Liver (tissue), 8 donors: ENCODE measurements at regions not wholly inside any gene's neighbourhood (a gene's known extent, or its start where the extent isn't known, plus 50 kb on each side); places are given as distances from the start of the nearest gene placed in this dataset.

Experiments
- DNase-seq: peaks from one replicate; pipeline ENCODE4 v3.0.0-alpha.2; 2017; ENCODE audit warnings: low spot score
- H3K27ac ChIP-seq, 2 donors: one replicate each; pipeline ENCODE4 v1.7.0; 2013; ENCODE audit warnings: inconsistent platforms in 2 of 2, low read length in 2 of 2, control low read depth in 1 of 2, low read depth in 1 of 2, mild to moderate bottlenecking in 1 of 2
- H3K27me3 ChIP-seq, 4 donors: one replicate each; pipeline versions ENCODE4 v1.6.1 to v1.7.0; 2013; ENCODE audit warnings: low read length in 3 of 4, inconsistent platforms in 1 of 4, mild to moderate bottlenecking in 1 of 4, moderate library complexity in 1 of 4; ENCODE audit not compliant: control insufficient read depth in 4 of 4, insufficient read depth in 4 of 4
- H3K36me3 ChIP-seq, 4 donors: one replicate each; pipeline versions ENCODE4 v1.6.1 to v1.7.0; 2013; ENCODE audit warnings: low read length in 3 of 4, mild to moderate bottlenecking in 3 of 4, low read depth in 1 of 4, moderate library complexity in 1 of 4; ENCODE audit not compliant: control insufficient read depth in 4 of 4, insufficient read depth in 3 of 4
- H3K4me1 ChIP-seq, 4 donors: one replicate each; pipeline versions ENCODE4 v1.6.1 to v1.7.0; 2013; ENCODE audit warnings: low read length in 3 of 4, mild to moderate bottlenecking in 3 of 4, moderate library complexity in 1 of 4; ENCODE audit not compliant: control insufficient read depth in 4 of 4, insufficient read depth in 4 of 4
- H3K4me3 ChIP-seq, 3 donors: one replicate each; pipeline versions ENCODE4 v1.6.1 to v1.7.0; 2013; ENCODE audit warnings: low read length in 3 of 3, control low read depth in 1 of 3, low read depth in 1 of 3, mild to moderate bottlenecking in 1 of 3
- H3K9ac ChIP-seq, 2 donors: one replicate each; pipeline ENCODE4 v1.7.0; 2013; ENCODE audit warnings: low read length in 2 of 2, mild to moderate bottlenecking in 2 of 2, moderate library complexity in 2 of 2, control low read depth in 1 of 2, low read depth in 1 of 2
- H3K9me3 ChIP-seq, 4 donors: one replicate each; pipeline versions ENCODE4 v1.6.1 to v1.7.0; 2013; ENCODE audit warnings: low read length in 3 of 4; ENCODE audit not compliant: control insufficient read depth in 4 of 4
- ATF3 ChIP-seq: IDR thresholded peaks from 2 replicates; pipeline ENCODE4 v1.6.1; 2016; ENCODE audit warnings: antibody characterized with exemption
- CTCF ChIP-seq: fragments of 150-350 bp; IDR thresholded peaks from 2 replicates; pipeline ENCODE4 v1.5.1; 2017; ENCODE audit warnings: improper control_type of control experiment, low read depth, low read length; ENCODE audit not compliant: missing input control
- EGR1 ChIP-seq, 2 donors: IDR thresholded peaks; 2 replicates each; pipeline ENCODE4 v1.6.1; 2016 to 2018; ENCODE audit warnings: antibody characterized with exemption in 2 of 2, low read depth in 2 of 2
- FOXA1 ChIP-seq: IDR thresholded peaks from 2 replicates; pipeline ENCODE4 v1.6.1; 2016; ENCODE audit warnings: antibody characterized with exemption
- FOXA2 ChIP-seq: IDR thresholded peaks from 2 replicates; pipeline ENCODE4 v1.6.1; 2016; ENCODE audit warnings: antibody characterized with exemption
- GABPA ChIP-seq, 2 donors: IDR thresholded peaks in 1 of 2; conservative IDR thresholded peaks in 1 of 2; 2 replicates each; pipeline ENCODE4 v1.6.1; 2016; ENCODE audit warnings: antibody characterized with exemption in 2 of 2, mild to moderate bottlenecking in 1 of 2, moderate library complexity in 1 of 2
- HNF4A ChIP-seq, 2 donors: conservative IDR thresholded peaks; 2 replicates each; pipeline ENCODE4 v1.6.1; 2016; ENCODE audit warnings: antibody characterized with exemption in 2 of 2, mild to moderate bottlenecking in 2 of 2
- HNF4G ChIP-seq: IDR thresholded peaks from 2 replicates; pipeline ENCODE4 v1.6.1; 2016; ENCODE audit warnings: antibody characterized with exemption
- JUND ChIP-seq, 2 donors: IDR thresholded peaks; 2 replicates each; pipeline ENCODE4 v1.6.1; 2016; ENCODE audit warnings: antibody characterized with exemption in 2 of 2
- MAX ChIP-seq: IDR thresholded peaks from 2 replicates; pipeline ENCODE4 v1.6.1; 2016; ENCODE audit warnings: antibody characterized with exemption
- NR2F2 ChIP-seq: IDR thresholded peaks from 2 replicates; pipeline ENCODE4 v1.6.1; 2016; ENCODE audit warnings: antibody characterized with exemption
- RAD21 ChIP-seq, 2 donors: IDR thresholded peaks; 2 replicates each; pipeline ENCODE4 v1.6.1; 2016; ENCODE audit warnings: antibody characterized with exemption in 2 of 2, mild to moderate bottlenecking in 2 of 2
- RXRA ChIP-seq, 2 donors: IDR thresholded peaks; 2 replicates each; pipeline ENCODE4 v1.6.1; 2017 to 2018; ENCODE audit warnings: antibody characterized with exemption in 2 of 2, mild to moderate bottlenecking in 1 of 2
- SP1 ChIP-seq: IDR thresholded peaks from 2 replicates; pipeline ENCODE4 v1.6.1; 2018; ENCODE audit warnings: antibody characterized with exemption, mild to moderate bottlenecking
- TAF1 ChIP-seq: conservative IDR thresholded peaks from 2 replicates; pipeline ENCODE4 v1.6.1; 2016; ENCODE audit warnings: antibody characterized with exemption, mild to moderate bottlenecking
- YY1 ChIP-seq: IDR thresholded peaks from 2 replicates; pipeline ENCODE4 v1.6.1; 2016; ENCODE audit warnings: antibody characterized with exemption, mild to moderate bottlenecking
- WGBS: extraction: QIAGEN DNeasy Blood & Tissue Kit; methylation state at CpG from one replicate; pipeline ENCODE4 v1.1.7; 2013; 5-methylcytosine and 5-hydroxymethylcytosine counted together
- TF ChIP-seq, protein P1 (sequence below): IDR thresholded peaks from 2 replicates; pipeline ENCODE4 v1.6.1; 2016; ENCODE audit warnings: antibody characterized with exemption, mild to moderate bottlenecking
- TF ChIP-seq, protein P2 (sequence below): IDR thresholded peaks from 2 replicates; pipeline ENCODE4 v1.6.1; 2016; ENCODE audit warnings: antibody characterized with exemption
- donor health status: healthy.
- donor health status: healthy.
- donor health status: healthy.
- donor health status: healthy.
- donor health status: healthy.

DNA sequence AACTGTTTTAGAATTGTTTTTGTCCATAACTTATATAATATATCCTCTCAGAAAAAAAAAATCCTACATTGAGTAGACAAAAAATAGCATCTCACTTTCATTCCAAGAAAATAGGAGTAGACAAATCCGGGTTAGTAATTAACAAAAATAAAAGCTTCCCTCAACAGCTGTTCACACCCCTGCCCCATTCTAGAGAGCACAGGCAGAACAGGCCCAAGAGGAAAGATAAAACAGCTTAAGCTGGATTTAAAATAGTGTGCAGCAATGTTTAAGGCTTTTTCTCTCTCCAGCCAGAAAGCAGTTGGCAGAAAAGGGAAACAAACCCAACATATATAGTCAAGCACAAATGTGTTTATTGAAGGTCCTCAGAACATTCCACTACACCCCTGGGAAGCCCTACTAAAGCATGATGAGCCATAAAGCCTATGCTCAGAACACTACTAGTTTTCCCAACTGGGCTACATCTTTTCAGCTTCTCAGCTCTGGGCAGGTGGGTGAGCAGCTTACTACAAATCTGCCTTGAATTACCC lies 189.9 kb downstream of the MTERF1 start:
- Histone ChIP-seq H3K27ac (no peak overlapping the region), H3K9me3 (no peaks in the 10 kb centered on the region), H3K27me3 (no peaks in the 10 kb centered on the region), H3K4me1 (no peaks in the 10 kb centered on the region), H3K36me3 (no peaks in the 10 kb centered on the region), H3K4me3 (no peak overlapping the region), H3K9ac (no peak overlapping the region)
- DNase-seq, result no peak
- 77% methylated on average over 1 of the region's 1 CpG for WGBS
- TF ChIP-seq MAX, result no peak
- TF ChIP-seq, protein P1, sequence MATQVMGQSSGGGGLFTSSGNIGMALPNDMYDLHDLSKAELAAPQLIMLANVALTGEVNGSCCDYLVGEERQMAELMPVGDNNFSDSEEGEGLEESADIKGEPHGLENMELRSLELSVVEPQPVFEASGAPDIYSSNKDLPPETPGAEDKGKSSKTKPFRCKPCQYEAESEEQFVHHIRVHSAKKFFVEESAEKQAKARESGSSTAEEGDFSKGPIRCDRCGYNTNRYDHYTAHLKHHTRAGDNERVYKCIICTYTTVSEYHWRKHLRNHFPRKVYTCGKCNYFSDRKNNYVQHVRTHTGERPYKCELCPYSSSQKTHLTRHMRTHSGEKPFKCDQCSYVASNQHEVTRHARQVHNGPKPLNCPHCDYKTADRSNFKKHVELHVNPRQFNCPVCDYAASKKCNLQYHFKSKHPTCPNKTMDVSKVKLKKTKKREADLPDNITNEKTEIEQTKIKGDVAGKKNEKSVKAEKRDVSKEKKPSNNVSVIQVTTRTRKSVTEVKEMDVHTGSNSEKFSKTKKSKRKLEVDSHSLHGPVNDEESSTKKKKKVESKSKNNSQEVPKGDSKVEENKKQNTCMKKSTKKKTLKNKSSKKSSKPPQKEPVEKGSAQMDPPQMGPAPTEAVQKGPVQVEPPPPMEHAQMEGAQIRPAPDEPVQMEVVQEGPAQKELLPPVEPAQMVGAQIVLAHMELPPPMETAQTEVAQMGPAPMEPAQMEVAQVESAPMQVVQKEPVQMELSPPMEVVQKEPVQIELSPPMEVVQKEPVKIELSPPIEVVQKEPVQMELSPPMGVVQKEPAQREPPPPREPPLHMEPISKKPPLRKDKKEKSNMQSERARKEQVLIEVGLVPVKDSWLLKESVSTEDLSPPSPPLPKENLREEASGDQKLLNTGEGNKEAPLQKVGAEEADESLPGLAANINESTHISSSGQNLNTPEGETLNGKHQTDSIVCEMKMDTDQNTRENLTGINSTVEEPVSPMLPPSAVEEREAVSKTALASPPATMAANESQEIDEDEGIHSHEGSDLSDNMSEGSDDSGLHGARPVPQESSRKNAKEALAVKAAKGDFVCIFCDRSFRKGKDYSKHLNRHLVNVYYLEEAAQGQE, result no peak
- no peak for TF ChIP-seq RAD21 (IDR thresholded peaks at IDR 0.05)
- TF ChIP-seq, protein P2, sequence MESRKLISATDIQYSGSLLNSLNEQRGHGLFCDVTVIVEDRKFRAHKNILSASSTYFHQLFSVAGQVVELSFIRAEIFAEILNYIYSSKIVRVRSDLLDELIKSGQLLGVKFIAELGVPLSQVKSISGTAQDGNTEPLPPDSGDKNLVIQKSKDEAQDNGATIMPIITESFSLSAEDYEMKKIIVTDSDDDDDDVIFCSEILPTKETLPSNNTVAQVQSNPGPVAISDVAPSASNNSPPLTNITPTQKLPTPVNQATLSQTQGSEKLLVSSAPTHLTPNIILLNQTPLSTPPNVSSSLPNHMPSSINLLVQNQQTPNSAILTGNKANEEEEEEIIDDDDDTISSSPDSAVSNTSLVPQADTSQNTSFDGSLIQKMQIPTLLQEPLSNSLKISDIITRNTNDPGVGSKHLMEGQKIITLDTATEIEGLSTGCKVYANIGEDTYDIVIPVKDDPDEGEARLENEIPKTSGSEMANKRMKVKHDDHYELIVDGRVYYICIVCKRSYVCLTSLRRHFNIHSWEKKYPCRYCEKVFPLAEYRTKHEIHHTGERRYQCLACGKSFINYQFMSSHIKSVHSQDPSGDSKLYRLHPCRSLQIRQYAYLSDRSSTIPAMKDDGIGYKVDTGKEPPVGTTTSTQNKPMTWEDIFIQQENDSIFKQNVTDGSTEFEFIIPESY, result no peak
- TF ChIP-seq ATF3, result no peak

- DNase-seq, result no peak
- TF ChIP-seq YY1 (no peak), MAX (no peak), TAF1 (no peak), NR2F2 (no peak), RXRA (IDR thresholded peaks at IDR 0.05) (no peak), SP1 (no peak), JUND (IDR thresholded peaks at IDR 0.05) (no peak), CTCF (no peak), FOXA2 (no peak), HNF4A (conservative IDR thresholded peaks at IDR 0.05) (no peak), HNF4G (no peak), GABPA (IDR thresholded peaks at IDR 0.05 in 1 of 2, conservative IDR thresholded peaks at IDR 0.05 in 1 of 2) (no peak), ATF3 (no peak), EGR1 (IDR thresholded peaks at IDR 0.05; ENCODE audit: low read depth in 2 of 2) (no peak), FOXA1 (no peak), RAD21 (IDR thresholded peaks at IDR 0.05) (no peak)
- TF ChIP-seq, protein P2, result no peak
- TF ChIP-seq, protein P1, result no peak
- WGBS, result 89% methylated on average over 6 of the region's 6 CpGs
Measured at GRCh38 chr7:91691865-91692264, 188.6 kb downstream of the MTERF1 start.

More at GRCh38 chr7:91691865-91692264, 188.6 kb downstream of the MTERF1 start:
- Histone ChIP-seq H3K36me3 (no peaks in the 10 kb centered on the region), H3K27ac (no peak overlapping the region), H3K27me3 (no peaks in the 10 kb centered on the region), H3K9me3 (no peaks in the 10 kb centered on the region), H3K4me3 (no peak overlapping the region), H3K4me1 (no peaks in the 10 kb centered on the region), H3K9ac (no peak overlapping the region)
